Activated naive CD8-positive, alpha-beta T cell treated with anti-CD3 and anti-CD28 coated beads, Interleukin-2, amount 50 U/mL, for 24 hours (primary cell): ENCODE measurements at regions not wholly inside any gene's neighbourhood (a gene's known extent, or its start where the extent isn't known, plus 50 kb on each side); places are given as distances from the start of the nearest gene placed in this dataset.
"Not testable (repeated sequence)": the region's sequence is repeated elsewhere in the genome, so short reads cannot be mapped to it uniquely, and the experiment has no call there.

ENCODE experiments used
- ATAC-seq: fragments of 150-1000 bp; cut with Tn5 transposase; one replicate; pipeline ENCODE4 v1.10.0; 2021
- DNase-seq: peaks from one replicate; pipeline ENCODE4 v3.0.0; 2021
- H3K27ac Mint-ChIP-seq: one replicate; pipeline ENCODE4 v1.8.0; 2021; ENCODE audit warnings: mild to moderate bottlenecking, mixed read lengths
- H3K27me3 Mint-ChIP-seq: one replicate; pipeline ENCODE4 v1.8.0; 2021; ENCODE audit warnings: mixed read lengths
- H3K36me3 Mint-ChIP-seq: one replicate; pipeline ENCODE4 v1.8.0; 2021; ENCODE audit warnings: low read depth, mixed read lengths
- H3K4me1 Mint-ChIP-seq: one replicate; pipeline ENCODE4 v1.8.0; 2021; ENCODE audit warnings: mixed read lengths
- H3K4me3 Mint-ChIP-seq: one replicate; pipeline ENCODE4 v1.8.0; 2021; ENCODE audit warnings: mild to moderate bottlenecking, moderate library complexity, mixed read lengths
- H3K9me3 Mint-ChIP-seq: one replicate; pipeline ENCODE4 v1.8.0; 2021; ENCODE audit warnings: mixed read lengths

GRCh38 chr6:86715676-86716075 lies 221.7 kb upstream of the HTR1E start:
- Mint-ChIP-seq H3K4me3 (no peak overlapping the region), H3K27me3 (no peaks in the 10 kb centered on the region), H3K9me3 (no peaks in the 10 kb centered on the region), H3K27ac (no peak overlapping the region), H3K4me1 (no peaks in the 10 kb centered on the region), H3K36me3 (no peaks in the 10 kb centered on the region)
- DNase-seq (no peak), ATAC-seq (no peak)

- H3K27me3 Mint-ChIP-seq = no peaks in the 10 kb centered on the region
- no peak for ATAC-seq
- no peak overlapping the region for H3K4me3 Mint-ChIP-seq
- no peak overlapping the region for H3K27ac Mint-ChIP-seq
- H3K9me3 Mint-ChIP-seq = no peaks in the 10 kb centered on the region
- no peaks in the 10 kb centered on the region for H3K36me3 Mint-ChIP-seq
- H3K4me1 Mint-ChIP-seq = no peaks in the 10 kb centered on the region
- no peak for DNase-seq
Observed at GRCh38 chr6:86712039-86712438, 225.3 kb upstream of the HTR1E start.

GRCh38 chr6:86707545-86708120 lies 229.7 kb upstream of the HTR1E start:
- Mint-ChIP-seq H3K27ac (no peak overlapping the region), H3K9me3 (no peaks in the 10 kb centered on the region), H3K27me3 (no peaks in the 10 kb centered on the region), H3K36me3 (no peaks in the 10 kb centered on the region), H3K4me1 (no peaks in the 10 kb centered on the region), H3K4me3 (no peak overlapping the region)
- DNase-seq (no peak), ATAC-seq (no peak)

- no peaks in the 10 kb centered on the region for H3K27me3 Mint-ChIP-seq
- no peaks in the 10 kb centered on the region for H3K36me3 Mint-ChIP-seq
- DNase-seq (no peak), ATAC-seq (no peak)
- H3K4me1 Mint-ChIP-seq = no peaks in the 10 kb centered on the region
- no peak overlapping the region for H3K27ac Mint-ChIP-seq
- H3K9me3 Mint-ChIP-seq = no peaks in the 10 kb centered on the region
- H3K4me3 Mint-ChIP-seq = no peak overlapping the region
Observed at GRCh38 chr6:86706449-86706848, 230.9 kb upstream of the HTR1E start.

GRCh38 chr6:86701228-86701627 lies 236.1 kb upstream of the HTR1E start:
- H3K9me3 Mint-ChIP-seq, ATAC-seq, H3K27ac Mint-ChIP-seq, H3K4me3 Mint-ChIP-seq, H3K36me3 Mint-ChIP-seq, H3K27me3 Mint-ChIP-seq, H3K4me1 Mint-ChIP-seq, DNase-seq: not testable (repeated sequence)

- DNase-seq (no peak), ATAC-seq (no peak)
- H3K9me3 Mint-ChIP-seq = peaks cover 10% of the 10 kb centered on the region
- H3K4me3 Mint-ChIP-seq = no peak overlapping the region
- H3K36me3 Mint-ChIP-seq = no peaks in the 10 kb centered on the region
- no peaks in the 10 kb centered on the region for H3K27me3 Mint-ChIP-seq
- H3K27ac Mint-ChIP-seq = no peak overlapping the region
- no peaks in the 10 kb centered on the region for H3K4me1 Mint-ChIP-seq
Observed at GRCh38 chr6:86686496-86686895, 250.8 kb upstream of the HTR1E start.

GRCh38 chr6:86685230-86685797 lies 252.0 kb upstream of the HTR1E start:
- ATAC-seq (no peak), DNase-seq (no peak)
- Mint-ChIP-seq H3K27me3 (no peaks in the 10 kb centered on the region), H3K27ac (no peak overlapping the region), H3K4me3 (no peak overlapping the region), H3K36me3 (no peaks in the 10 kb centered on the region), H3K9me3 (peaks cover 7% of the 10 kb centered on the region), H3K4me1 (no peaks in the 10 kb centered on the region)

- H3K4me3 Mint-ChIP-seq = no peak overlapping the region
- no peak overlapping the region for H3K27ac Mint-ChIP-seq
- H3K27me3 Mint-ChIP-seq = no peaks in the 10 kb centered on the region
- no peaks in the 10 kb centered on the region for H3K36me3 Mint-ChIP-seq
- no peak for DNase-seq
- H3K9me3 Mint-ChIP-seq = peaks cover under 1% of the 10 kb centered on the region
- no peak for ATAC-seq
- H3K4me1 Mint-ChIP-seq = no peaks in the 10 kb centered on the region
Observed at GRCh38 chr6:86683132-86683908, 254.0 kb upstream of the HTR1E start.

- ATAC-seq (no peak), DNase-seq (no peak)
- Mint-ChIP-seq H3K4me3 (no peak overlapping the region), H3K4me1 (no peaks in the 10 kb centered on the region), H3K27ac (no peak overlapping the region), H3K9me3 (no peaks in the 10 kb centered on the region), H3K27me3 (no peaks in the 10 kb centered on the region), H3K36me3 (no peaks in the 10 kb centered on the region)
Observed at GRCh38 chr6:86682297-86682696, 255.0 kb upstream of the HTR1E start.

- H3K27me3 Mint-ChIP-seq, H3K36me3 Mint-ChIP-seq, ATAC-seq, H3K9me3 Mint-ChIP-seq, H3K4me1 Mint-ChIP-seq, H3K27ac Mint-ChIP-seq, H3K4me3 Mint-ChIP-seq, DNase-seq: not testable (repeated sequence)
Observed at GRCh38 chr6:86681140-86681539, 256.2 kb upstream of the HTR1E start.

GRCh38 chr6:86672125-86672524 lies 265.2 kb upstream of the HTR1E start:
- not testable (repeated sequence) for ATAC-seq, H3K36me3 Mint-ChIP-seq, DNase-seq, H3K27me3 Mint-ChIP-seq, H3K4me1 Mint-ChIP-seq, H3K27ac Mint-ChIP-seq, H3K4me3 Mint-ChIP-seq
- H3K9me3 Mint-ChIP-seq = peaks cover 17% of the 10 kb centered on the region

GRCh38 chr6:86657192-86657591 lies 280.1 kb upstream of the HTR1E start:
- no peaks in the 10 kb centered on the region for H3K36me3 Mint-ChIP-seq

GRCh38 chr6:86629123-86629522 lies 308.2 kb upstream of the HTR1E start:
- Mint-ChIP-seq H3K27me3 (no peaks in the 10 kb centered on the region), H3K27ac (no peak overlapping the region), H3K4me1 (no peaks in the 10 kb centered on the region), H3K36me3 (no peaks in the 10 kb centered on the region), H3K9me3 (no peaks in the 10 kb centered on the region), H3K4me3 (no peak overlapping the region)
- no peak for DNase-seq
- no peak for ATAC-seq

More at GRCh38 chr6:86657192-86657591, 280.1 kb upstream of the HTR1E start:
- DNase-seq (no peak), ATAC-seq (no peak)
- H3K27ac Mint-ChIP-seq = no peak overlapping the region
- H3K4me3 Mint-ChIP-seq = no peak overlapping the region
- H3K9me3 Mint-ChIP-seq = peaks cover 17% of the 10 kb centered on the region
- no peaks in the 10 kb centered on the region for H3K4me1 Mint-ChIP-seq
- no peaks in the 10 kb centered on the region for H3K27me3 Mint-ChIP-seq

- Mint-ChIP-seq H3K4me1 (no peaks in the 10 kb centered on the region), H3K4me3 (no peak overlapping the region)
Observed at GRCh38 chr6:86619428-86619827, 317.9 kb upstream of the HTR1E start.

GRCh38 chr6:86615299-86615698 lies 322.0 kb upstream of the HTR1E start:
- Mint-ChIP-seq H3K4me3 (no peak overlapping the region), H3K4me1 (no peaks in the 10 kb centered on the region), H3K9me3 (peaks cover 2% of the 10 kb centered on the region), H3K27ac (no peak overlapping the region), H3K36me3 (no peaks in the 10 kb centered on the region), H3K27me3 (no peaks in the 10 kb centered on the region)
- ATAC-seq (no peak), DNase-seq (no peak)

More at GRCh38 chr6:86619428-86619827, 317.9 kb upstream of the HTR1E start:
- no peak for ATAC-seq
- DNase-seq = no peak
- Mint-ChIP-seq H3K27ac (no peak overlapping the region), H3K36me3 (no peaks in the 10 kb centered on the region), H3K9me3 (peaks cover 15% of the 10 kb centered on the region), H3K27me3 (no peaks in the 10 kb centered on the region)
